Kidney glomerular epithelial cell (primary cell): ENCODE measurements at regions not wholly inside any gene's neighbourhood (a gene's known extent, or its start where the extent isn't known, plus 50 kb on each side); places are given as distances from the start of the nearest gene placed in this dataset.
"Not testable (repeated sequence)": the region's sequence is repeated elsewhere in the genome, so short reads cannot be mapped to it uniquely, and the experiment has no call there.

Experiments used
- DNase-seq: peaks from one replicate; lab custom pipeline; 2025; lab: John Stamatoyannopoulos, UW

GRCh38 chr6:4655196-4656025 lies 120.8 kb upstream of the CDYL start:
- no peak for DNase-seq

- no peak for DNase-seq
Measured at GRCh38 chr6:4653141-4653540, 123.1 kb upstream of the CDYL start.

- DNase-seq: no peak
Measured at GRCh38 chr6:4651831-4652467, 124.3 kb upstream of the CDYL start.

GRCh38 chr6:4649728-4650127 lies 126.5 kb upstream of the CDYL start:
- DNase-seq: no peak

- DNase-seq: peak; percentile 65
Measured at GRCh38 chr6:4647414-4648365, 128.5 kb upstream of the CDYL start.

- DNase-seq: no peak
Measured at GRCh38 chr6:4645713-4646360, 130.4 kb upstream of the CDYL start.

GRCh38 chr6:4644996-4645395 lies 131.2 kb upstream of the CDYL start:
- DNase-seq: no peak

GRCh38 chr6:4641461-4641860 lies 134.7 kb upstream of the CDYL start:
- DNase-seq: no peak

GRCh38 chr6:4640139-4640538 lies 136.1 kb upstream of the CDYL start:
- DNase-seq: no peak

- DNase-seq: no peak
Measured at GRCh38 chr6:4638641-4639040, 137.6 kb upstream of the CDYL start.

- no peak for DNase-seq
Measured at GRCh38 chr6:4637691-4638433, 138.3 kb upstream of the CDYL start.

GRCh38 chr6:4636881-4637224 lies 139.4 kb upstream of the CDYL start:
- DNase-seq: no peak

- no peak for DNase-seq
Measured at GRCh38 chr6:4636191-4636880, 139.9 kb upstream of the CDYL start.

GRCh38 chr6:4635666-4636065 lies 140.5 kb upstream of the CDYL start:
- no peak for DNase-seq

GRCh38 chr6:4632421-4632820 lies 143.8 kb upstream of the CDYL start:
- DNase-seq: no peak

GRCh38 chr6:4629789-4630188 lies 146.4 kb upstream of the CDYL start:
- not testable (repeated sequence) for DNase-seq

- DNase-seq: no peak
Measured at GRCh38 chr6:4625557-4625956, 150.6 kb upstream of the CDYL start.

GRCh38 chr6:4624726-4625125 lies 151.5 kb upstream of the CDYL start:
- DNase-seq: no peak

GRCh38 chr6:4620284-4621151 lies 155.7 kb upstream of the CDYL start:
- DNase-seq: no peak

- no peak for DNase-seq
Measured at GRCh38 chr6:4616311-4616710, 159.9 kb upstream of the CDYL start.
